ENCODE measurements at regions not wholly inside any gene's neighbourhood (a gene's known extent, or its start where the extent isn't known, plus 50 kb on each side); places are given as distances from the start of the nearest gene placed in this dataset.

DNA sequence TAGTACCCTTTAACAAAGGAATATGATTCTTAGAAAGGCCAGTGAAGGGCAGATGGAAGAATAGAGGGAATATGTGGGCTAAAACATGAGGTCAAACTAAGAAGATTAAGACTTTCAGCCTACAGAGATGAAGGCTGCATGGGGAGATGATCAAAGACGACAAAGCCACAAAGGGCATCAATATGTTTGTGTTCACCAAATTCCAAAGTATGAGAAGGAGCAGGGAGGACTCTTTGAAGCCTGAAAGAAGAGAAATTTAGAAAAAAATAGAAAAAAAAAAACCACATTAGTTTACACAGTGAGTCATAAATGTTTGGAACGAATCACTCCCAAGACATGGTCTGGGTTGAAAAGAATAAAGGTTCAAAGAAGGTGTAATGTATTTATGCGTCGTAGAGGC is 131.8 kb downstream of the NEDD1 start:
- H3K36me3 ChIP-seq (ENCODE audit: low read depth, missing control alignments): no peaks in the 10 kb centered on the region
- 85 to 87% methylated on average over 4 of the region's 4 CpGs for WGBS, 2 donors
- H3K27ac ChIP-seq: no peak overlapping the region
- no peaks in the 10 kb centered on the region for H3K9me3 ChIP-seq
- intact Hi-C loops (cut with DNase I; ENCODE audit: low total_unique reads): no loop called here
- no peaks in the 10 kb centered on the region for H3K27me3 ChIP-seq
- H3K4me3 ChIP-seq: no peak overlapping the region
- DNase-seq: no peak
- H3K4me1 ChIP-seq: no peaks in the 10 kb centered on the region
- TF ChIP-seq POLR2A (IDR thresholded peaks at IDR 0.05): no peak
- TF ChIP-seq, protein P1, sequence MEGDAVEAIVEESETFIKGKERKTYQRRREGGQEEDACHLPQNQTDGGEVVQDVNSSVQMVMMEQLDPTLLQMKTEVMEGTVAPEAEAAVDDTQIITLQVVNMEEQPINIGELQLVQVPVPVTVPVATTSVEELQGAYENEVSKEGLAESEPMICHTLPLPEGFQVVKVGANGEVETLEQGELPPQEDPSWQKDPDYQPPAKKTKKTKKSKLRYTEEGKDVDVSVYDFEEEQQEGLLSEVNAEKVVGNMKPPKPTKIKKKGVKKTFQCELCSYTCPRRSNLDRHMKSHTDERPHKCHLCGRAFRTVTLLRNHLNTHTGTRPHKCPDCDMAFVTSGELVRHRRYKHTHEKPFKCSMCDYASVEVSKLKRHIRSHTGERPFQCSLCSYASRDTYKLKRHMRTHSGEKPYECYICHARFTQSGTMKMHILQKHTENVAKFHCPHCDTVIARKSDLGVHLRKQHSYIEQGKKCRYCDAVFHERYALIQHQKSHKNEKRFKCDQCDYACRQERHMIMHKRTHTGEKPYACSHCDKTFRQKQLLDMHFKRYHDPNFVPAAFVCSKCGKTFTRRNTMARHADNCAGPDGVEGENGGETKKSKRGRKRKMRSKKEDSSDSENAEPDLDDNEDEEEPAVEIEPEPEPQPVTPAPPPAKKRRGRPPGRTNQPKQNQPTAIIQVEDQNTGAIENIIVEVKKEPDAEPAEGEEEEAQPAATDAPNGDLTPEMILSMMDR (IDR thresholded peaks at IDR 0.05): no peak

DNA sequence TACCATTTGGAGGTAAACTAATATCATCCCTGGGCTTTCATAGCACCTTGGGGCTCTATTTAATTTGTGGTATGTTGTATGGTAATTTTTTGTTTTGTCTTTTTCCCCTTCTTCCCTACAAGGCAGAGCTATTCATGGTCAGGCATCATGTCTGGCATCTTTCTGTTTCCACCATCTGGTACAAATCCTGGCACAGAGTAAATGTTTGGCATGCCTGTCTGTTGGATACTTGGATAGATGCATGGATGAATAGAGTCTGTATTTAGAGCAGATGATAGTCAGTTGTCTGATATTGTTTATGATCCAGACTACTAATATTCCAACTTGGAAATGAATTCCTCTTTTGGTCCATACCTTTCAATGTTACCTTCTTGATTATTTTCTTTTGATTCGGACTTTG is 139.8 kb downstream of the NEDD1 start:
- 88 to 95% methylated on average over 1 of the region's 1 CpG for WGBS, 2 donors

DNA sequence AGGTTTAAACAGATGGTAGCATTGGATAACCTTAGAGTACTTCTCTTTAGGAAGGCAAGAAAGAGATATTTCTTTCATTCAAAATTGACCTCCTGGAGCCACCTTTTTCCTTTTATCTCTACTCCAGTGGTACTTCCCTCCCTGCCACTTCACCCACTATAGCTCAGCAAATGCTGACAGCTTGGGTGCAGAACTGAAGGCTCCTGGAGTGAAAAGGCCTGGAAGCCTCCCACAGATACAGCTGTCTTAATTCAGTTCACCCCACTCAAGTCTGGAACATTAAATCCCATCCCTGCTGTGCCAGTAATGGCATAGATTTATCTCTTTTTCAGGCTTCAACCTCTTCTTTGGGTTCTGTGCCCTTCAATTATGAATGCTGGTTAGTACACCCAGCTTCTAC is 140.3 kb downstream of the NEDD1 start:
- intact Hi-C loops (cut with DNase I; ENCODE audit: low total_unique reads): no loop called here
- Histone ChIP-seq H3K9me3 (no peaks in the 10 kb centered on the region), H3K27ac (no peak overlapping the region)

More for the DNA sequence above, 139.8 kb downstream of the NEDD1 start:
- no peaks in the 10 kb centered on the region for H3K9me3 ChIP-seq
- no peaks in the 10 kb centered on the region for H3K4me1 ChIP-seq
- intact Hi-C loops (cut with DNase I; ENCODE audit: low total_unique reads): no loop called here
- no peak overlapping the region for H3K4me3 ChIP-seq
- no peak overlapping the region for H3K27ac ChIP-seq
- H3K27me3 ChIP-seq: no peaks in the 10 kb centered on the region
- H3K36me3 ChIP-seq (ENCODE audit: low read depth, missing control alignments): no peaks in the 10 kb centered on the region
- DNase-seq: no peak
- TF ChIP-seq, protein P1 (IDR thresholded peaks at IDR 0.05): no peak
- TF ChIP-seq POLR2A (IDR thresholded peaks at IDR 0.05): no peak

DNA sequence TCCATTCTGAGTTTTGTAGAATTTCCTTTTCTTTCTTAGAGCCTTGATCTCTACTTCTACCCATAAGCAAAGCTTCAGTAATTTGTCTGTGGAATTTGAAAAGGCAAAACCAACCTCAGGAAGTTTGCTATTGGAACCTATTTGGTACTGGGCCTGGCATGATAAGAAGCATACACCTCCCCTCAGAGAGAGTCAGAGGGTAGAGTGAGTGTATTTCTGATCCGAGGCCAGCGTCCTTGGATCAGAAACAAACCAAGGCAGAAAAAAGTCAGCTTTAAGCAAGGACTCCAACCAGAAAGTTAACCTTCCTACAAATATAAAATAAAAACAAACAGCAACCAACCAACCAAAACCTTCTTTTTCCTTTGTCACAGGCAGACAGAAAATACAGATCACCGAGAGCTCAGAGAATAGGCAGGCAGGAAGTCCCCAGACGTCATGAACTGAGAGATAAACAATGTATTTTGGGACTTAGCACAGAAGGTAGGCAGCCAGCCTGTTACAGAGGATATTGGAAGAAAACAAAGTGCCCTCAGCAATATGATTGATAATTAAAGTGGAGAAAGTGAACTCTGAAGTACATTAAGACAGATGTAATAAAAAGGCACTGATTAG is 141.5 kb downstream of the NEDD1 start:
- Histone ChIP-seq H3K4me3 (no peak overlapping the region), H3K4me1 (no peaks in the 10 kb centered on the region), H3K27me3 (no peaks in the 10 kb centered on the region), H3K36me3 (ENCODE audit: low read depth, missing control alignments) (no peaks in the 10 kb centered on the region), H3K9me3 (no peaks in the 10 kb centered on the region), H3K27ac (no peak overlapping the region)
- DNase-seq: no peak
- 37 to 42% methylated on average over 4 of the region's 4 CpGs for WGBS, 2 donors
- intact Hi-C loops (cut with DNase I; ENCODE audit: low total_unique reads): no loop called here
- no peak for TF ChIP-seq POLR2A (IDR thresholded peaks at IDR 0.05)
- TF ChIP-seq, protein P1 (IDR thresholded peaks at IDR 0.05): no peak

More for the DNA sequence above, 140.3 kb downstream of the NEDD1 start:
- no peaks in the 10 kb centered on the region for H3K4me1 ChIP-seq
- H3K36me3 ChIP-seq (ENCODE audit: low read depth, missing control alignments): no peaks in the 10 kb centered on the region
- H3K27me3 ChIP-seq: no peaks in the 10 kb centered on the region
- TF ChIP-seq, protein P1 (IDR thresholded peaks at IDR 0.05): no peak
- no peak for TF ChIP-seq POLR2A (IDR thresholded peaks at IDR 0.05)
- no peak overlapping the region for H3K4me3 ChIP-seq
- DNase-seq: no peak

DNA sequence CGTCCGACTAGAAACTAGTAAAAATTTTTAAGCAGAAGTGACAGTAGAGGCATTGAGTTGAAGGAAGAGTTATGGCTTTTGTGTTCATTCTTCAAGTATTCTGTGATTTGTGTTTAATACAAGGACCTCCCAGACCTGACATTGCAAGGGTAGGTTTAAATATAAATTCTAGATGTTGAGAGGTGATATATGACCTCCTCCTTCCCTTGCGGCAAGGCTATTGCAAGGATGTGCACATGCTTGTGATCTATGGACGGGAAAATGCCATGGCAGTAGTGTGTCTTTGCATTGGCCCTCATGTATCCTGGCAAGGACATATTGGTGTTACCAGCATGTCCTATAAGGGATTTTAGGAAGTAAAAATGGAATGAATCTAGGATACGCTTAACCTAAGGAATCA is 143.5 kb downstream of the NEDD1 start:
- intact Hi-C loops (cut with DNase I; ENCODE audit: low total_unique reads): no loop called here
- DNase-seq: no peak
- 66 to 69% methylated on average over 5 of the region's 5 CpGs for WGBS, 2 donors
- no peaks in the 10 kb centered on the region for H3K36me3 ChIP-seq (ENCODE audit: low read depth, missing control alignments)
- H3K4me1 ChIP-seq: no peaks in the 10 kb centered on the region
- no peaks in the 10 kb centered on the region for H3K27me3 ChIP-seq
- TF ChIP-seq POLR2A (IDR thresholded peaks at IDR 0.05): no peak
- TF ChIP-seq, protein P1 (IDR thresholded peaks at IDR 0.05): no peak
- no peaks in the 10 kb centered on the region for H3K9me3 ChIP-seq
- H3K4me3 ChIP-seq: no peak overlapping the region
- no peak overlapping the region for H3K27ac ChIP-seq
